GM19043 (cell line): ENCODE measurements at regions not wholly inside any gene's neighbourhood (a gene's known extent, or its start where the extent isn't known, plus 50 kb on each side); places are given as distances from the start of the nearest gene placed in this dataset.
"Not testable (repeated sequence)": the region's sequence is repeated elsewhere in the genome, so short reads cannot be mapped to it uniquely, and the experiment has no call there.

Experiments used
- ATAC-seq: cut with Tn5 transposase; IDR thresholded peaks from one replicate; pipeline ENCODE4 v1.9.1; 2021; ENCODE audit warnings: low read depth; ENCODE audit not compliant: unreplicated experiment

DNA sequence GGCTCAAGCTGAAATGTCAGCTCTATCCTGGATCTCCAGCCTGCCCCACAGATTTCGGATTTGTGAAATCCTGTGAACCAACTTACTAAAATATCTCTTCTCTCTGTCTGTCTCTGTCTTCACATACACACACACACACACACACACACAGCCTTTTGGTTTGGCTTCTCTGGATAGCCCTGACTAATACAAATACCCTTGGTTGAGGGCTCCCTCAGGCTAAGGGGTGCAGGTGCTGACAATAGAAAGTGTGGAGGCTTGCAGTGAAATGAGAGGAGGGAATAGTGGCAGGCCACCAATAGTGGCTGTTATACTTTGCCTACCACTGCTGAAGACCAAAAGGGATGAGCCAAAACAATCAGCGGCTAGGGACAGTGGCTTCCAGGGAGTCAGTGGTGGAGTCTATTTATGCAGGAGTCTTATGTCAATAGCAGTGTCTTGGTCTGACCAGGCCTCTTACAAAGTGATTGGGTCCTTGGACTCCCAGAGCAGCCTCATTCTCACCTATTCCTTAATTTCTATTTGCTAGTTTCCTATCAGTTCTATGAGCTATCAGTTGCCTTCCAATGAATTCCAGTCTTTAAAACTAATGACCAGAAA, 93.2 kb upstream of the GAS1 start:
- ATAC-seq = no peak

DNA sequence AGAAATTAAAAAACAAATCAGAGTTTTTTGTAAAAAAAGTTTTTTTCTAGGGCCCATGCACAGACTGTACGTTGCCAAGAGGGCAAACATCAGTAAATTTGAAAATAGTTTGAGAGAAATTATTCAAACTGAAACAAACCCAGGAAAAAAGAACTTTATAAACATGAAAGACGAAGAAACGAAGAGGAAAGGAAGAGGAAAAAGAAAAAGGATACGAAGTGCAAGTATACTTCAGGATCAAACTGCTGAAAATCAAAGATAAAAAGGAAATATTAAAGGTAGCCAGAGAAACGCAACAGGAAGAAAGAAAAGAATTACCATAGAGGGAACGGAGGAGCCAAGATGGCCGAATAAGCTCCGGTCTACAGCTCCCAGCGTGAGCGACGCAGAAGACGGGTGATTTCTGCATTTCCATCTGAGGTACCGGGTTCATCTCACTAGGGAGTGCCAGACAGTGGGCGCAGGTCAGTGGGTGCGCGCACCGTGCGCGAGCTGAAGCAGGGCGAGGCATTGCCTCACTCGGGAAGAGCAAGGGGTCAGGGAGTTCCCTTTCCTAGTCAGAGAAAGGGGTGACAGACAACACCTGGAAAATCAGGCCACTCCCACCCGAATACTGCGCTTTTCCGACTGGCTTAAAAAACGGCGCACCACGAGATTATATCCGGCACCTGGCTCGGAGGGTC, 94.4 kb upstream of the GAS1 start:
- not testable (repeated sequence) for ATAC-seq

DNA sequence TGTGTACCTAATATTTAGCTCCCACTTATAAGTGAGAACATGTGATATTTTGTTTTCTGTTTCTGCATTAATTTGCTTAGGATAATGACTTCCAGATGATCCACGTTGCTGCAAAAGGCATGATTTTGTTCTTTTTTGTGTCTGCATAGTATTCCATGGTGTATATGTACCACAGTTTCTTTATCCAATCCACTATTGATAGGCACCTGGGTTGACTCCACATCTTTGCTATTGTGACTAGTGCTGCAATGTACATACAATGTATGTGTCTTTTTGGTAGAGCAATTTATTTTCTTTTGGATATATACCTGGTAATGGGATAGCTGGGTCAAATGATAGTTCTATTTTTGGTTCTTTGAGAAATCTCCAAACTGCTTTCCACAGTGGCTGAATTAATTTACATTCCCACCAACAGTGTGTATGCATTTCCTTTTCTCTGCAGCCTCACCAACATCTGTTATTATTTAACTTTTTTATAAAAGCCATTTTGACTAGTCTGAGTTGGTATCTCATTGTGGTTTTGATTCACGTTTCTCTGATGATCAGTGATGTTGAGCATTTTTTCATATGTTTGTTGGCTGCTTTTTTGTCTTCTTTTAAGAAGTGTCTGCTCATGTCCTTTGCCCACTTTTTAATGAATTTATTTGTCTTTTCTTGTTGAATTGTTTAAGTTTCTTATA, 102.8 kb upstream of the GAS1 start:
- ATAC-seq = not testable (repeated sequence)

DNA sequence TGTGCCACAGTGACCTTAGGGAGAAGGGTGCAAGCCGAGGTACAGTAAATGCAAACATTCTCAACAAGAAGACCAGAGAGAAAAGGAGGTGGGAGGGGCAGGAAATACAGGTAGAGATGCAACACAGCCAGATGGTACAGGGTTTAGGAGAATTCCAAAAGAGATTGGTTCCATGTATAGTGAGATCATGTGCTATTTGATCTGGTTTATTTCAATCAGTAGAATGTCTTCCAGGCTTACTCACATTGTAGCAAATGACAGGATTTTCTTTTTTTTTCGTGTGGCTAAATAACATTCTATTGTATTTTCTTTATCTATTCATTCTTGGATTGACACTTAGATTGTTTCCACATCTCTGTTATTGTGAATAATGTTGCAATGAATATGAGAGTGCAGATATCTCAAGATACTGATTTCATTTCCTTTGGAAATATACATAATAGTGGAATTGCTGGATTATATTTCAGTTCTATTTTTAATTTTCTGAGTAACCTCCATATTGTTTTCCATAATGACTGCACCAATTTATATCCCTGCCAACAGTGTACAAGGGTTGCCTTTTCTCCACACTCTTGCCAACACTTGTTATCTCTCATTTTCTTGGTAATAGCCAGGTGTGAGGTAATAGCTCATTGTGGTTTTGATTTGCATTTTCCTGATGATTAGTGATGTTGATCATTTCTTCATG, 107.8 kb upstream of the GAS1 start:
- ATAC-seq = no peak

DNA sequence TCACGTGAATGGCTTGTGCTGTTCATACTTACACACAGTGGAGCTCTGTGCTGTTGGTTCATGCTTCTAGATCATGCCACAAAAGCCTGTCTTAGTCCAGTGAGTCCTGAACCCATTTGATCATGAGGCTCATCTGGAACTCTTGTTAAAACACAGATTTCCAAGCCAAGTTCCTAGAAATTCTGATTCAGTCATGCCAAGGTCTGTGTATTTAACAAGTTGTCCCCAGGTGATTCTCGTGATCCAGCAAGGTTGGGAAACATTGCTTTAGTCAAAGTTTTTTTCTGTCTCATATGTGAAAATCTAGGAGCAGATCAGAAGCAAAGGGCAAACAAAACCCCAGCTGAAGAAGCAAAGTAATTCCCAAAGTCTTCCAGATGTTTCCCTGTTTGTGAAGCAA, 112.5 kb upstream of the GAS1 start:
- ATAC-seq = no peak

DNA sequence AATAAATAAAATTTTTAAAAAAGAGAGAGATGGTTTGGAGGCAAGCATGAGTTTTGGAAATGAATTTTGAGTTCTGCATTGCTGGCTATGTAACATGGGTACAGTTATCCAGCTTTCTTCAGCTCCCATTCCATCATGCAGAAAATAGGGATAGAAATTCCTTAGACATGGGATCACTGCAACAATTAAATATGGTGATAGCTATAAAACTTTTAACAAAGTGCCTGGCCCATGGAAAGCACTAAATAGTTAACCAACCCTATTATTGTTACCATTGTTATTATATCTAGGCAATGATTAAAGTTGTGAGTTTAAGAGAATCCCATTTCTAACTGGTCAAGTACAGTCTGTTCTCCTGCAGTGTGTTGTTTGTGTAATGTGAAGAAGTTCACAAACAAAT, 115.4 kb upstream of the GAS1 start:
- no peak for ATAC-seq

DNA sequence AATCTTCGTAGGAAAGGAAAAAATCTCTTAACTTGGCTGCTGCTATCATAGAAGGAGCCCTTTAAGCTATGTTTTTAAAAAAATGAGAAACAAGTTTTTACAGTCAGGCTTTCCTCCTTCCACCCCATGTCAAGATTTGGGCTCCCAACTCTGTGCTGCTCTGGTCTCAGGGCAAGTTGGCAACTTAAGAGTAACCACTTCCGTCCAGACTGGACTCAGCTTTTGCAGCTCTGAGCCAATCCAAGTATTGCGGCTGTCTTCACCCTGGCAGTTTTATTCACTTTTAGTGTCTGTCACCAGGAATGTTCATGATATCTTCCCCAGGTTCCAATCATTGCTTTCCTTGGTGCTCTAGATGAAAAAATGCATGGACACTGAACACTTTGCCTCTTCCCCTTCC, 115.9 kb upstream of the GAS1 start:
- ATAC-seq = no peak

DNA sequence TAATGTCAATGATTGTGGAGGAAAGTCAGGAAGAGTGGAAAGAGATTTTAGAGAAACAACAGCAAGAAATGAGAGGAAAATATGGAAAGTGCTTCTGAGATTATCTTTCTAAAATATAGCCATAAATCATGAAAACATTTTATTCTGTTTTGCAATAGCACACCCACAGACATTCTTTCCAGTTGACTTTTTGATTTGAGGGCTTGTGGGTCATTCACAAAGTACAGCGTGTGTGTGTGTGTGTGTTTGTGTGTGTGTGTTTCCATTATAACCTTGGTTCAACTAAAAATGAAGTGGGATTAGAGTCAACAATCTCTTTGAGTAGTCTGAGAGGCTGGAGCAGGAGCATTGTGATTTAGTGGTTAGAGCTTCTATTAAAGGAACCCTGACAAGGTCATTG, 116.6 kb upstream of the GAS1 start:
- ATAC-seq = no peak

DNA sequence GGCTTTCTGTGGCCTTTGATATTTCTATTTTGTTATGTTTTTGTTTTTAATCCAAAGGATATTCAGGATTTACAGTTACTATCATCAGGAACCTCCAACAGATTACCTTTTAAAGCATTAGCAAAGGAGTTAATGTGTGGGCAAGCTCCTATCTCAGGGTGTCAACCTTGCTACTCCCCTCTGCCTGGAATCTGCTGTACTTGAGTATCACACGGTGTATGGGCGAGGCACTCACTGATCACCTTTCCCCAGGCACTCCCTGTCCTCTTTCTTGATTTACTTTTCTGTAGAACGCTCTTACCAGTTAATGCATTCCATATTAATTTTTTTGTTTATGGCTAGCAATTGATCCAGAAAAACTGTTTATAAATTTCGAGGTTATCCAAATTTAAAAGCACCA, 117.0 kb upstream of the GAS1 start:
- no peak for ATAC-seq

DNA sequence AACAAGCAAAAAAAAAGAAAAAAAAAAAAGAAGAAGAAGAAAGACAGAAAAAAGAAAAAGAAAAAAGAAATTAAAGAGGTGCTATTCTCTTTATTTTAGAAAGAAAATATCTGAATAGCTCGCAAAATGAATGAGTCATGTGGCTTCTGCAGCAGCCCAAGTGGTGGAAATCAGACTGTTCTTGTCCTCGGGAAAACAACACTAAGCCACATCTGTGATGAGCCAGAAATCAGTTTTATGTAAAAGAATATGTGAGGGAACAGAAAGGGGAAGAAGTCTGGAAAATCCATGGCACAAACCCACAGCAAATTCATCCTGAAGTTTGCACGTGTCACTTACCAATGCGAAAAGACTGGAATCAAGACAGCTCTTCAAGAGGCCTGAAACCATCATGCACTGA, 118.7 kb upstream of the GAS1 start:
- no peak for ATAC-seq

DNA sequence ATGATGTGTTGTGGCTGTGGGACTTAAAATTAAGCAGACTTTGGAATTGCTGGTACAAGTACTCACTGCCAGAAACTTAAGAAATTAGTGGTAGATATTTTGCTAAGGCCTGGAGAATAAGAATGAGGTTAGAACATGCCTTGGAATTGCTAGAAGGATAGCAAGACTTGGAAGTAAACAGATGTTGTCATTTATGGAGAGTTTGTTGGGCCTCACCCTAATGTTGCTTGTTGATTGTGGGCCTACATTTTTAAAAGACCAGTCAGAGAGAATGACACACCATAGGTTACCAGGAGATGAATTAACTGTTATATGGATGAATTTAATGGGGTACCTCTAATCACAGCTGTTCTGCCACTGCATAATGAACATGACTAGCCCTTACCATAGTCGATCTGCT, 120.1 kb upstream of the GAS1 start:
- ATAC-seq = no peak

DNA sequence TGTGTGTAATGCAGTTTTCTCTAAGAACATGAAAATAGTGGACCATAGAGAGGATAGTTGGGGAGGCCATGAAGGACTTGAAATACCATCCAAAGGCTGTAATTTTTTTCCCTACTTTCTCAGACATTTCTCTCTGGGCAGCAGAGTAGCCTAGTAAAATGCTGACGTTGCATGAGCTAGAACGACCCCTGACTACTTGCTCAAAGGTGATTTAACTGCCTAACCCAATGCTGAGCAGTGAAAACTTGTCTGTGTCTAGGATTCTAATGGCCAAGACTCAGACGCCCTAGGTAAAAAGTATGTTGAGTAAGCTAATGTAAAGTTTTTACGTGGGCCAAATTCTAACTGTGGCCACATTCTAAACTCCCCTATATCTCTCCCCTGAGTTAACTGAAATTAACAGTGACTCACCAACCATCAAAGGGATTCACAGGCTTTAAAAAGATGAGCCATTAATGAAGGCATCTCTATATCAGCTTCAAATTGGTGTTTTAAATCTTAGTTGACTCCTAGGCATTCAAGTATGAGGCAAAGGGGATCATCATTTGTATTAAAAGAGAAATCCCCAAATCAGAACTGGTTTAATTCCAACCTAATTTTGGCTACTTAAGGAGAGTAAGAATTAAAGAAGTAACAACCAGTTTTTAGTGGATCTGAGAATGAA, 121.0 kb upstream of the GAS1 start:
- ATAC-seq = no peak

DNA sequence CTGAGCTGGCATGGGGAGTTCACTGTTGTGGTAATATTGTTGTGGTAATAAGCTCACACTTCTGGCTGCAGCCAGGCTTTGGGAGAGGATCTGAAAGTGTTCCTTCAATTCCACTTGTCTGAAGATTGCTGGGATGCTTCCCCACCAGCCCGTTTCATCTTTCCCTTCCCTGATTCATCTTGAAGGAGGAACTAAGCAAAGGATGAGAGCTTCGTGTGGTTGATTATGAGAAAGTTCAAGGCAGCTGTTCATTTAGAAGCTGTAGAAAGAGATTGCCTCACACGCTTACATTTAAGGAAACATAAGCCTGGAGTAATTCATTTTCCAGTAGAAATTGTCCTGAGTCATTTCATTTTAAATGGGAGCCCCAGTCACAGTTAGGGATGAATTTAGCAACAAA, 122.4 kb upstream of the GAS1 start:
- no peak for ATAC-seq

DNA sequence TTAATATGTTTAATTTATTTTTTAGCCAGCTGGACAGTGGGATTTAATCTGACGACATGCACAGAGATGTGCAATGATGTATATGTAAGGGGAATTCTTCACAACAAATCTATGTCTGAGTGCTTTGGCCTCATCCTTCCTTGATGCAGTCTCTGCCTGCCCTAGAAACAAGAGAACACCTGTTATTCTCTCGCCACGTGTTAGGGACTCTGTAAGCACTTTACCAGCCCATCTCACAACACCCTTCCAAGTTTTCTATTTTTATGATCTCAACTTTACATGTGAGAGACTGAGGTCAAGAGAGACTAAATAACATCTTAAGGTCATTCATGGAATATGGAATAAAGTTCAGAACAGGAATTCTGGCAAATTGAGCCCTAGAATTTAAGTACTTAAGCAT, 123.0 kb upstream of the GAS1 start:
- ATAC-seq = no peak

DNA sequence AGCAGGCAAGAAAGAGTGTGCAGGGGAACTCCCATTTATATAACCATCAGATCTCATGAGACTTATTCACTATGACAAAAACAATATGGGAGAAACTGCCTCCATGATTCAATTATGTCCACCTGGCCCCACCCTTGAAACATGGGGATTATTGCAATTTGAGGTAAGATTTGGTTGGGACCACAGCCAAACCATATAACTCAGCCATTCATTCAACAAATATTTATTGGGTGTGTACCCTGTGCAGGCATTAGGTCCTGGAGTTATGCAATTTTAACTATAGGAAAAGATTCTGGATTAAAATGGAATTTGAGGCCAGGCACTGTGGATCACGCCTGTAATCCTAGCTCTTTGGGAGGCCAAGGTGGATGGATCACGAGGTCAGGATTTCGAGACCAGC, 124.2 kb upstream of the GAS1 start:
- no peak for ATAC-seq

DNA sequence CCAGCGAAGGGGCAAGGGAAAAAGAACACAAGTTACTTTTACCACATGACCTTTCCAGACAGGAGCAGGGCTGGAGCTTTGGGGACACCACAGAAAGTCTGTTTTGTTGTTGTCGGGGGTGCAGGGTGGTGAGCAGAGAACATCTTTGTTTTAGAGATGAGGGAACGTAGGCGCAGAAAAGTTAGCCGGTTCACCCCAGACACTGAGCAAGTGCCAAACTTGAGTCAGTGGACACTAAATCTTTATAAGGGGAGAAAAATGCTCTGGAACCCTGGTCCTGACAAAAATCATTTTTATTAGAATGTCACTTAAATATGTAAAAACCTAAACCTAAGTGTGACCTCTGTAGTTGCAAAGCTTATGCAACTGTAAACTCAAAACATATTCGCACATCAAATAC, 126.4 kb upstream of the GAS1 start:
- no peak for ATAC-seq

DNA sequence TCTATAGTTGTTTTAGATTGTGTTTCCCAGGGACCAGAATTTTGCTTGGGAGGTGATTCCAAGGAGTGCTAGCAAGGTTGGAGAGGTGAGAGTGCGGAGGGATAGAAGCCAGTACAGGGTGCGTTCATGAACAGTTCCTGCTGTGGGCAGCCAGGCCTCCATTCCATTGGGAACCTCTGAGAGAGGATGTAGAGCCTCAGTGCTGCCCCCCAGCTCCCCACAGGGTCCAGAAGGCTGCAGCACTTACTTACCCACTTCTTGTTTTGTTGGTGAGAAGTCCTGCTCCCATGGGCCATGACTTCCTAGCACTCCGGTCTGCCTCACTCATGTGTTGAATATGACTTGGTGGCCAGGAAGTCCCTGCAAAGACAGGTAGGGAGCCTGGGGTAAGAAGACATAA, 128.2 kb upstream of the GAS1 start:
- ATAC-seq = no peak

DNA sequence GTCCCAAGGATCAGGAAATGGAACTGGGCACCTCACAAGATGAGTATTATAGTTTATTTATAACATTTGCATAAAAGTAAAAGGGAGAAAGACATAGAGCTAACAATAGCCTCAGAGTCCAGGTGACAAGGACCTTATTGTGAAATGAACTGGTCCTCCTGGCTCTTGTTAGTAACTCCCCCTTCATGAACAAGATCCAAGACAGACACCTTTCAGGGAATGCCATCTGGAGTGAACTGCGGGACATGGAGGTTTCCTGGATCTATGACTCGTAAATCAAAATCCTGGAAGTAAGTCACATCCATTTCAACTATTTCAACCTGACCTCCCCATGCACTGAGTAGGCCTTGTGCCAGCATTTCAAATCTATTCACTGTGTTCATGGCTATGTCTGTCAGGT, 129.5 kb upstream of the GAS1 start:
- no peak for ATAC-seq

DNA sequence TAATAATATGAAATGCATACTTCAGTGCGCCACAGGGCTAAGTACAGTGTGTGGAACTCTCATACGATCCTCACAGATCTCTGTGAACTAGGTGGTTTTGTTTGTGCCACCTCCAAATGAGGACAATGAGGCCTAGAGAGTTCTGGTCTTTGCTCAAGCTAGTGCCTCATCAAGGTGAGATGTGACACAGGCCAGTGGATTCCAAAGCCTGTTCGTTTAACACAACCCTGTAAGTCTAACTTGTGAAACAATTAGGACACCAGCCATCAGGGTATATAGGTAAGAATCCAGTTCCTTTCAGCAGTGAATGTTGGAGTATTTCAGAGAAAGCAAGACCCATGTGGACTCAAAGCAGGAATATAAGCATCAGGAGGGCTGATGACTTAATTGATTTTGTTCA, 130.7 kb upstream of the GAS1 start:
- ATAC-seq = no peak

DNA sequence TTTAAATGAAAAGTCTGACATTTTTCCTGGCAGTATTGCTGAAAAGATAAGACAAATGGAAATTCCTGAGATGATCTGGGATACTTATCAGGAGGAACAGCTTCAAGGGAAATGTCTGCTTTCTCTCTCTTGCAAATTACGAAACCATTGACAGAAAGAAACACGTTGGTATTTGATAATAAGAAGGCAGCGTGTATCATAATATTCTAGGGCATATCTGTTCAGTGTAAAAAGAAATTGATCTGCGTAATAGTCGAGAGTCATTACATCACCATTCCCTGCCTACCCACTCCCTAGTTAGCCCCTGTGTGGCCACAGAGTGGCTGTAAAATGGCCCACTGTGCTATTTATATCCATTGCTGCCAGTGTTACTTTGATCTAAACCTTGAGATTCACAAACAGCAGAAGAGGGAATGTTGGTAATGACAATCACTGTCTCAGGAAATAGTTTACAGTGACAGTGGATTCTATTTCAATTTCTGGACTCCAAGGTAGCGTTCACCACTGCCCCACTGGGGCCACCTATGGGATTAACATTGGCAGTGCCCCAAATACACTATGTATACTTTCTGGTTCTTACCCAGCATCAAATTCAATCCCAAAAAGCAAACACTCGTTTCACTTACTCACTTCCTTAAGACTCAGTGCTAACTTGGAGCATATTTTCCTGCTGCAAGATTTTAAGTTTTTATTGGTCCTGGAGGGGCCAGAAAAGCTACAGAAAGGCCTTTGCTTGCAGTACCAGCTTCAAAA, 133.4 kb upstream of the GAS1 start:
- ATAC-seq = no peak
